Fibroblast of lung (primary cell): ENCODE measurements at regions not wholly inside any gene's neighbourhood (a gene's known extent, or its start where the extent isn't known, plus 50 kb on each side); places are given as distances from the start of the nearest gene placed in this dataset.

ENCODE experiments used
- EZH2 ChIP-seq: IDR thresholded peaks from 2 replicates; pipeline ENCODE4 v1.5.1; 2012; ENCODE audit warnings: low read length, control low read depth, mild to moderate bottlenecking; ENCODE audit errors: missing control alignments
- TF ChIP-seq, protein P1 (sequence below), 2 donors: IDR thresholded peaks in 1 of 2; conservative IDR thresholded peaks in 1 of 2; 1 replicate in 1 of 2; 2 replicates in 1 of 2; pipeline ENCODE4 v1.5.1; 2011 to 2012; ENCODE audit warnings: low read length in 2 of 2, control low read depth in 1 of 2, inconsistent platforms in 1 of 2, low read depth in 1 of 2, mild to moderate bottlenecking in 1 of 2

DNA sequence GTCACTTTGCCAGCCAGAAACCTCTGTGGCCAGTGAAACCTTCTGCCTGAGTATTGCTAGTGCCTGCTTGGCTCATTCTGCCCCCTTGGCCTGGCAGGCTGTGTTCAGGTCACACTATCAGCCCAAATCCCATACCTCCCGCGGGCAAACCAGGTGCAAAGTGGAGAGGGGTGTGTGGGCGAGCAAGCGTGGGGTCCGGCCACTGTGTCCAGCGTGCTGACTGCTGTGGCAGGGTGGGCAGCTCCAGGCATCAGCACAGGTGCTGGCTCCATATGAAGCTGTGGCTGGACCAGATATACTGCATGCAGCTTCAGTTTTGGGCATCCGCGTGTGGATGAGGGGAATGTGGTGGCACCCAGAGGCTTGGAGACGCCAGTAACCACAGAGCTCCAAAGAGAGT is 576.5 kb upstream of the EDIL3 start:
- TF ChIP-seq, protein P1, sequence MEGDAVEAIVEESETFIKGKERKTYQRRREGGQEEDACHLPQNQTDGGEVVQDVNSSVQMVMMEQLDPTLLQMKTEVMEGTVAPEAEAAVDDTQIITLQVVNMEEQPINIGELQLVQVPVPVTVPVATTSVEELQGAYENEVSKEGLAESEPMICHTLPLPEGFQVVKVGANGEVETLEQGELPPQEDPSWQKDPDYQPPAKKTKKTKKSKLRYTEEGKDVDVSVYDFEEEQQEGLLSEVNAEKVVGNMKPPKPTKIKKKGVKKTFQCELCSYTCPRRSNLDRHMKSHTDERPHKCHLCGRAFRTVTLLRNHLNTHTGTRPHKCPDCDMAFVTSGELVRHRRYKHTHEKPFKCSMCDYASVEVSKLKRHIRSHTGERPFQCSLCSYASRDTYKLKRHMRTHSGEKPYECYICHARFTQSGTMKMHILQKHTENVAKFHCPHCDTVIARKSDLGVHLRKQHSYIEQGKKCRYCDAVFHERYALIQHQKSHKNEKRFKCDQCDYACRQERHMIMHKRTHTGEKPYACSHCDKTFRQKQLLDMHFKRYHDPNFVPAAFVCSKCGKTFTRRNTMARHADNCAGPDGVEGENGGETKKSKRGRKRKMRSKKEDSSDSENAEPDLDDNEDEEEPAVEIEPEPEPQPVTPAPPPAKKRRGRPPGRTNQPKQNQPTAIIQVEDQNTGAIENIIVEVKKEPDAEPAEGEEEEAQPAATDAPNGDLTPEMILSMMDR (conservative IDR thresholded peaks at IDR 0.05 in 1 of 2, IDR thresholded peaks at IDR 0.05 in 1 of 2; ENCODE audit: low read depth in 1 of 2, low read length in 2 of 2): no peak
- TF ChIP-seq EZH2: no peak
